Stimulated activated CD4-positive, alpha-beta T cell treated with anti-CD3 and anti-CD28 coated beads, Interleukin-1b, Interleukin-23, amount 100 ng/mL, for 1 hour (primary cell): ENCODE measurements at regions not wholly inside any gene's neighbourhood (a gene's known extent, or its start where the extent isn't known, plus 50 kb on each side); places are given as distances from the start of the nearest gene placed in this dataset.

Source experiments
- DNase-seq, 2 donors: peaks; one replicate each; pipeline ENCODE4 v3.0.0-alpha.2; 2020; ENCODE audit warnings: low read depth in 2 of 2

- DNase-seq = no peak
Measured at GRCh38 chr22:22094514-22094913, 111.9 kb upstream of the TOP3B start.

DNA sequence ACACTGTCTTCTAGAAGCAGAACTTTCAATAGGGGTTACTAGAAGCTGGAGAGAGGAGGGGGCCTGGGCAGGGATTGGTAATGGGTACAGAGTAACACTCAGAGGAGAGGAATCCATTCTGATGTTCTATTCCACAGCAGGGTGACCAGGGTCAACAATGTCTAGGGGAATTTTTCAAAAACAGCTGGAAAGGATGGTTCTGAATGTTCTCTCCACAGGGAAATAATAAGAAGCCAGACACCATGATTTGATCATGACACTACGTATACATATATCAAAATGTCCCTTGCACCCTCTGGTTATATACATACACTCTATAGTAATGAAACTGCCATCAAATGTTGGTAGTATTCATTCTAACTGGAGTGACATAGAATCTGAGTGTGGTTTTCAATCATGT is 111.2 kb upstream of the TOP3B start:
- no peak for DNase-seq

DNA sequence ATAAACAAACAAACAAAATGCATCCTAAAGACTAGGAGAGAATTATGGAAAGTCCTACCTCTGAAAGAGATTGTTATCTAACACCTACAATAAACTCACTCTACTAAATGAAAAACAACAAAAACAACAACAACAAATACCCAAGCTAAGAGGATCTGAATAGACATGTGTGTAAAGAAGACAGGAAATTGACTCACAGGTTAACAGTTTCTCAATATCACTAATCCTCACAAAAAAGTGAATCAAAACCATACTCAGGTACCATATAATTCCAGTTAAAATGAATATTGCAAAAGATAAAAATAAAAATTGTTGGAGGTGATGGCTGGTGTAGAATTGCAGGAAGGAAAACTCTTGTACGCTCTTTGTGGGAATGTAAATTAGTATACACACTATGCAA is 110.4 kb upstream of the TOP3B start:
- DNase-seq = no peak

DNA sequence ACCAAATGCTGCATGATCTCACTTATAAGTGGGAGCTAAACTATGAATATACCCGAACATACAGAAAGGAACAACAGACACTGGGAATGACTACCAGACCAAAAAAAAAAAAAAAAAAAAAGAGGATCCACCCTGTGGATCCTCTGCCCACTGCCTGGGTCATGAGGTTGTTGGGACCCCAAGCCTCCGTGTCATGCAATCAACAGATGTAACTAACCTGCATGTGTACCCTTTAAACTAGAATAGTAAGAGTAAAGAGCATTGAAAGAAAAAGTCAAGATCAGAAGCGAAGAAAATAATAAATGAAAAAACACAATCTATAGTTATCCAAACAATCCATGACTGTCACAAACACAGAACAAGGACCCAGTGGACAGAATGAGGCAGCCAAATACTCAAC is 109.5 kb upstream of the TOP3B start:
- DNase-seq = no peak

GRCh38 chr22:22091400-22091878 is 108.9 kb upstream of the TOP3B start:
- no peak for DNase-seq

GRCh38 chr22:22090650-22091399 is 108.2 kb upstream of the TOP3B start:
- DNase-seq = no peak

DNA sequence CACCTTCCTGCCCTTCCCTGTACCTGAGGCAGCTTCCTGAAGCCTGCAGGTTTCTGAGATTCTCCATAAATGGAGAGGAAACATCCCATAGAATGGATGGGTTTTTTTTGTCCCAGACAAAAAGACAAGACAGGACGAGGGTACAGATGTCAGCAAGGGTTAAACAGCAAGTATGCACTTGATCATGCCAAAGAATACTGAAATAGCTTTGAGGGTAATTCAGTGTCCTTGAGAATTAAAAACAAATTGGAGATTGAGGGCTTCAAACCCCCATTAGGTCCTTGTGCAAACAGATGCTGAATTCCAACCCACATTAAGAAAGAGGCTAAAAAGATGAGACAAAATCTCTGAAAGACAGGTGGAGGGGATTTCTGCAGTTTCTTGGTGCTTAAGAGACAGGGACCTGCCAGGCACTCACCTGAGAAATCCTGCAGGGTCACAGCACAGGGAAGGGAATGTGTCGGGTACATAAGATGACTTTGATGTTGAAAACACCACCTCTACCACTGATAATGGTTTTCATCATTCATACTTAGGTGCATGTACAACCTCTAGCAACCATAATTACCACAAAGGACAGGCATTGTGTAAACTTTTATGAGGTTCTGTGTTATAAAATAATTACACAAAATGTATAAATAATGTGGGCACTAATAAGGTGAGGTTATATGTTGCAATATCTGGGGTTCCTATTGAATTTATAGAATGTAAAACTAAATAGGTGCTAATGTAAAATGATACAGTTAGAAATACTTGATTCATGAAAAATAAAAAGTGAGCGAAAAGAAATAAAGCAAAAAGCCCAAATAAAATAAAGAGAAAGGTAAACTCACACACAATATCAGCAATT is 107.1 kb upstream of the TOP3B start:
- DNase-seq = no peak

DNA sequence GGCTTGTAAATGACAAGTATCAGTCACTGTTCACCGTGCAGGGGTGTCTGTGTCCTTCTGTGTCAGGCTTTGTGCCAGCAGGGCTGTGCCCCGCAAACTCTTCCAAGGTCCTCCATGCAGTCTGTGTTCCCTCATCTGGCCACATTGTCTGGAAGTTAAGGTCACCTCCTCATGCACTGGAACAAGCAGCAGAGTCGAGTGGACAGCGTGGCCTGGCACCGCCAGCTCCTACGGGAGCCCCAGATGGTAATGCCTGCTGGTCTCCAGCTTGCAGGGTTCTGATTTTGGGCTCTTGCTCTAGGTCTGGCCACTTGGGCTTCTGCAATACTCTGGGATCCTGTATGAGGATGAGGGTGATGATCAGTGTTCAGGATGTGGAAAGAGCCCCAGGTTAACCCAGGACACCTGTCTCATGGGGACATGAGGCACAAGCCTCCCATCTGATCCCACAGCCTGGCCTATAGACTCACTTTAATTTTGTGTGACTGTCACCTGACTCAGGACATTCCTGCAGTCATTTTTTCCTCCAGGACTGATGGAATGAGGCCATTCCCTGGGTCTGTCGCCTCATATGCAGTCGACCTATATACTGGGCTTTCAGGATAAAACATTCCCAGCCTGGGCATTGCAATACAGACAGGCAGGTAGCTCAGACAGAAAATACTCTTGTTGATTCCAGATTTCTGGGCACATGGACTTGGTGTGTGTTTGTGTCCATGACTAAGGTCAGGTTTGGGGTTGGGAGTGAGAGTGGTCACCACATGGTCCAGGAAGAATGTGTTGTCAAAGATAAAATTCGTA is 106.3 kb upstream of the TOP3B start:
- no peak for DNase-seq

DNA sequence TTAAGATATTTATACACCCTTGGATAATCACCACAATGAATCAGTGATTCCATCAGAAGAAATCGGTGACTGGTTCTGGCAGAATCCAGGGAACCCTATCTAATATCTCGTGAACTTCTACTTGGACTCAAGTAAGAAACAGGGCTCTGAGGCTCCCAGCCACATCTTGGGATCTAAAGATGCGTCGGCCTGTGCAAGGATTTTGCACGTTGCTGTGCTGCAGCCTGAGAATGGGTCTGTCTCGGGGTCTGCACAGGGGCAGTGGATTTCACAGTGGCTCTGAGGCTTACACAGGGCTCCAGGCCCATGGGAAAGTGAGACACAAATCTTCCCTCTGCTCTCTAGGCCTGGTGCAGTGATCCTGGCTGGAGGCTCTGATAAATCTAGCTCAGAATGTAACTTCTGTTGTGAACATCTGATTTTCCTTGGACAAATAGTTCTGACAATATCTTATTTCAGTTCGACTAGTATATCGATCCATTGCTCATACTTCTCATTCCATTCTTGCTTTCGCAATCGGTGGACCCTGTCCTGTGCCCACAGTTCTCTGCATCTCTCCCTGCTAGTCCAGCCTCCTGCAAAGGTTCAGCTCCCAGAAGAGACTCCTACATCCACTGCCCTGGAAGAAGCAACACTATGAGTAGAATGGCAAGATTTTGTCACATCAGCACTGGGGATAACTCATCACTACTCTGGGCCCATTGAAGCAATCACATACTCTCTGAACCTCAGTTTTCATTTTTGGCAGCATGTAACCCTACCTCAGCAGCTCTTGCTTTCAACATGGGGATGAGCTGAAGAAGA is 105.5 kb upstream of the TOP3B start:
- no peak for DNase-seq

DNA sequence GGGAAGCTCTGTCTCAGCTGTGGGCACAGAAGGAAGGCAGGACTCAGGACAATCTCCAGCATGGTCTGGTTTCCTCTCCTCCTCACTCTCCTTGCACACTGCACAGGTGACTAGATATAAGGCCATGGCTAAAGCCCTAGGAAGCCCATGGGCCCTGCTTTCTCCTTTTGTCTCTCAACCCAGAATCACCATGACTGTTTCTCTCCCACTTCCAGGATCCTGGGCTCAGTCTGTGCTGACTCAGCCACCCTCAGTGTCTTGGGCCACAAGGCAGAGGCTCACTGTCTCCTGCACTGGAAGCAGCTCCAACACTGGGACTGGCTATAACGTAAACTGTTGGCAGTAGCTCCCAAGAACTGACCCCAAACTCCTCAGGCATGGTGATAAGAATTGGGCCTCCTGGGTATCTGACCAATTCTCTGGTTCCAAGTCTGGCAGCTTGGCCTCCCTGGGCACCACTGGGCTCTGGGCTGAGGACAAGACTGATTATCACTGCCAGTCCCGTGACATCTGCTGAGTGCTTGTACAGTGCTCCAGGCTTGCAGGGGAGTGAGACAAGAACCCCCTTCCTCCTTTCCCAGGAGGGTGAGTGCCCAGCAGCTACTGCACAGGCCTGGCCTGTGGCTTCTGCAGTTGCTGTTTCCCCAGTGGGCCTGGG is 104.0 kb upstream of the TOP3B start:
- no peak for DNase-seq

DNA sequence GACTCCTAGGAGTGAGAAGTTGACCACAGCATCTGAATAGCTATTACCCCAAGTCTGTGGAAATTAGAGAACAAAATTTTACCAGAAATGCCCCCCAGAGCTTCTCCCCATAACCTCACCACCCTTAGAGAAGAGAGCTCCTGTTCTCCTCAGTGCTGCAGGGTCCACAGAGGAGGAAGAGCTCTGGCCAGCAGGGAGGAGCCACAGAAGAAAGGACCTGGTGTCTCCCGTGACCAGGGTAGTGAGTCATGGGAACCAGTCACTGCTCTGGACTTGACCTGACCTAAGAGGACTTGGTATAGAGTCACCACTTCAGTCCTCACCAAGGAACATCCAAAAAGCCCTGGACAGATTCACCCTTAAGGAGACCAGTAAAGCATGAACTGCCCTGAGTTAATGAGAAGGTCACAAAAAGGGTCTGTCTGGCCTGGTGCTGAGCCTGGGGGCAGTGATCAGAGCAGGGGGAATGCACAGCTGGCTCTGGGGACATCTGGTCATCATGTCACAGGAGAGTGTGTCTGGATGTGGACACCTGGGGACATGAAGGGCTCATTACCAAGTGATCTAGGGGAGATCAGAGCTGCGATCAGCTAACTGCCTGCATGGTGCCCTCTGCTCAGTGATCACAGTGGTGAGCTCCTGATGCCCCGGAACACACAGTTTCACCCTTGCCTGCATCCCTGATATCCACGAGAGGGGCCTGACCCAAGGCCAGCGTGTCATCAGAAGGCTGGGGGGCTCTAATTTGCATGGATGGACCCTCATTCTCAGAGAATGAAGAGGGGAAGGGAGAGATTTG is 103.3 kb upstream of the TOP3B start:
- no peak for DNase-seq

DNA sequence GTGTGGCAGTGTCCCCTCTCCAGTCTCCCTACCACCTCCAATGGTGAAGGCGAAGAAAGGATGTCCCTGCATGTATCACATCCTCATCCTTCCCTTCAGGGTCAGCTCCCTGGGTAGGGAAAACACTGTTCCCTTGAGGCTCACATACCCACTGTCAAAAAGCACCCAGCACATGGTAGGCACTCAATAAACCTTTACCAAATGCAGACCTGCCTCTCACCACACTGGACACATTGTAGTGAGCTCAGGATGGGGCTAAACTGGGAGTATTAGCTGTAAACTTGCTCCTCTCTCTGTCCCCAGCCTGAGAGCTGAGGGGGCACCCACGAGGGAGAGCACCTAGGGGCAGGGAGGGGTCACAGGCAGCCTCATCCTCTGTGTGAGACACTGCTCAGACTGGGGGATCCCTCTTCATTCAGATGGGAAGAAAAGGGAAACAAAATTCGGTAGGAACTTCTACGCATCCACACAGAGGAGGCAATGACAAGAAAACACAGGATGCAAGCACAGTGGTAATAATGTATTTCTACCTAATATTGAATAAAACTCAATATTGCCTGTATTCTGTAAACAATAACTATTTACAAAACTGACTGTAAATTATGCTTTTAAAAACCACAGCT is 101.6 kb upstream of the TOP3B start:
- no peak for DNase-seq

DNA sequence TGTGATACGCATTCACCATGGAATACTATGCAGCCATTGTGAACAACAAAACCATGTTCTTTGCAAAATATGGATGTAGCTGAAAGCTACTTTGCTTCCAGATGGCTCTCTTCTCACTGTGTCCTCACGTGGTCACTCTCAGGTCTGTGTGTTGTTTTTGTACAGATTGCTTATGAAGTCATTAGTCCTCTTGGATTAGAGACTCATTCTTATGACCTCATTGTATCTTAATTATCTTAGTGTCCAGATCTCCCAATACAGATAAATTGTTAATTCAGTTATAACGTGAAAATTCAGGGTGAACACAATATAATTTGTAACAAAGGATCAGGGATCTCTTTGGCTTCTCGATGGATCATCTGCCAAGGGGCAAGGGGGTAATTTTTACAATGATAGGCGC is 100.4 kb upstream of the TOP3B start:
- DNase-seq = no peak

GRCh38 chr22:22082229-22082835 is 99.7 kb upstream of the TOP3B start:
- DNase-seq = no peak

GRCh38 chr22:22080270-22080669 is 97.7 kb upstream of the TOP3B start:
- no peak for DNase-seq

GRCh38 chr22:22079404-22080148 is 97.0 kb upstream of the TOP3B start:
- DNase-seq = no peak

DNA sequence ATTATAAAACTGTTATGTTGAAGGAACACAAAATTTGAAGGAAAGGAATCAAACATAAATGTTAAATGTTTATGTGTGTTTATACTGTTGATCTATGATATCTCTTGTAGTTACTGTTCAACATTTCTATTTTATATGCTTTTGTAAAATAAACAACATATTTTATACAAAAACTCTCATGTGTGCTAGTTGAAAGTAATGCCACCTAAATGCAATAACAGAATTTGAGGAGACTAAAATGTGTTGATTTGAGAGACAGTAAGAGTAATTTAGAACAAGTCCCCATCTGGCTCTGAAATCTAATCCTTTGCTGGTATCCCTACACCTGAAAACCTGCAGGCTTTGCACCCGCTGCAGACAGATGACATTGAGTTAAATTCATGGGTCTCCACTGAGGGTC is 95.7 kb upstream of the TOP3B start:
- no peak for DNase-seq

GRCh38 chr22:22076932-22077703 is 94.5 kb upstream of the TOP3B start:
- no peak for DNase-seq
